ENCODE measurements at regions not wholly inside any gene's neighbourhood (a gene's known extent, or its start where the extent isn't known, plus 50 kb on each side); places are given as distances from the start of the nearest gene placed in this dataset.

GRCh38 chr4:123260653-123261052 lies 135.9 kb upstream of the SPRY1 start:
- no peaks in the 10 kb centered on the region for H3K36me3 ChIP-seq
- H3K4me1 ChIP-seq, result no peaks in the 10 kb centered on the region
- no peaks in the 10 kb centered on the region for H3K27me3 ChIP-seq
- TF ChIP-seq CTCF (IDR thresholded peaks at IDR 0.05), result no peak
- DNase-seq (no peak), ATAC-seq (no peak)
- intact Hi-C loops (cut with DNase I), result no loop called here
- H3K4me3 ChIP-seq, result no peak overlapping the region
- no peaks in the 10 kb centered on the region for H3K9me3 ChIP-seq
- no peak overlapping the region for H3K27ac ChIP-seq

- no peaks in the 10 kb centered on the region for H3K27me3 ChIP-seq
- TF ChIP-seq CTCF (IDR thresholded peaks at IDR 0.05), result no peak
- no peaks in the 10 kb centered on the region for H3K9me3 ChIP-seq
- no peaks in the 10 kb centered on the region for H3K4me1 ChIP-seq
- intact Hi-C loops (cut with DNase I), result no loop called here
- H3K27ac ChIP-seq, result no peak overlapping the region
- ATAC-seq, result no peak
- H3K4me3 ChIP-seq, result no peak overlapping the region
- no peaks in the 10 kb centered on the region for H3K36me3 ChIP-seq
- no peak for DNase-seq
Measured at GRCh38 chr4:123262080-123262479, 134.5 kb upstream of the SPRY1 start.

- DNase-seq (no peak), ATAC-seq (no peak)
- no peak overlapping the region for H3K4me3 ChIP-seq
- no peaks in the 10 kb centered on the region for H3K4me1 ChIP-seq
- no peak overlapping the region for H3K27ac ChIP-seq
- no peaks in the 10 kb centered on the region for H3K9me3 ChIP-seq
- H3K36me3 ChIP-seq, result no peaks in the 10 kb centered on the region
- H3K27me3 ChIP-seq, result no peaks in the 10 kb centered on the region
- TF ChIP-seq CTCF (IDR thresholded peaks at IDR 0.05), result no peak
- intact Hi-C loops (cut with DNase I), result no loop called here
Measured at GRCh38 chr4:123265443-123265842, 131.2 kb upstream of the SPRY1 start.

- H3K4me3 ChIP-seq, result no peak overlapping the region
- TF ChIP-seq CTCF (IDR thresholded peaks at IDR 0.05), result no peak
- H3K27ac ChIP-seq, result no peak overlapping the region
- no peaks in the 10 kb centered on the region for H3K4me1 ChIP-seq
- no peaks in the 10 kb centered on the region for H3K27me3 ChIP-seq
- H3K9me3 ChIP-seq, result no peaks in the 10 kb centered on the region
- ATAC-seq, result no peak
- no peaks in the 10 kb centered on the region for H3K36me3 ChIP-seq
- intact Hi-C loops (cut with DNase I), result no loop called here
- DNase-seq, result no peak
Measured at GRCh38 chr4:123266221-123266620, 130.4 kb upstream of the SPRY1 start.

- intact Hi-C loops (cut with DNase I), result no loop called here
- TF ChIP-seq CTCF (IDR thresholded peaks at IDR 0.05), result no peak
- H3K4me1 ChIP-seq, result no peaks in the 10 kb centered on the region
- no peaks in the 10 kb centered on the region for H3K9me3 ChIP-seq
- H3K27me3 ChIP-seq, result no peaks in the 10 kb centered on the region
- H3K36me3 ChIP-seq, result no peaks in the 10 kb centered on the region
- ATAC-seq, result no peak
- no peak overlapping the region for H3K4me3 ChIP-seq
- DNase-seq, result no peak
- H3K27ac ChIP-seq, result no peak overlapping the region
Measured at GRCh38 chr4:123278755-123279154, 117.8 kb upstream of the SPRY1 start.

- no peak overlapping the region for H3K27ac ChIP-seq
- no peak for DNase-seq
- no peaks in the 10 kb centered on the region for H3K27me3 ChIP-seq
- H3K9me3 ChIP-seq, result no peaks in the 10 kb centered on the region
- no peak for ATAC-seq
- H3K4me1 ChIP-seq, result no peaks in the 10 kb centered on the region
- TF ChIP-seq CTCF (IDR thresholded peaks at IDR 0.05), result no peak
- intact Hi-C loops (cut with DNase I), result no loop called here
- no peaks in the 10 kb centered on the region for H3K36me3 ChIP-seq
- no peak overlapping the region for H3K4me3 ChIP-seq
Measured at GRCh38 chr4:123283371-123283895, 113.2 kb upstream of the SPRY1 start.
